HFFc6 (cell line): ENCODE measurements at regions not wholly inside any gene's neighbourhood (a gene's known extent, or its start where the extent isn't known, plus 50 kb on each side); places are given as distances from the start of the nearest gene placed in this dataset.

Source experiments
- DNase-seq: peaks from one replicate; pipeline ENCODE4 v3.0.0-alpha.2; 2018
- H3K27ac Mint-ChIP-seq: 2 replicates; pipeline ENCODE4 v1.8.0; 2020; ENCODE audit warnings: mild to moderate bottlenecking, mixed read lengths
- H3K27me3 Mint-ChIP-seq: 2 replicates; pipeline ENCODE4 v1.8.0; 2021; ENCODE audit warnings: mild to moderate bottlenecking, moderate library complexity, mixed read lengths; ENCODE audit not compliant: insufficient read depth
- H3K36me3 Mint-ChIP-seq: 2 replicates; pipeline ENCODE4 v1.8.0; 2021; ENCODE audit warnings: low read depth, mixed read lengths
- H3K4me1 Mint-ChIP-seq: 2 replicates; pipeline ENCODE4 v1.8.0; 2020; ENCODE audit warnings: low read depth, mixed read lengths
- H3K4me3 Mint-ChIP-seq: 2 replicates; pipeline ENCODE4 v1.8.0; 2020; ENCODE audit warnings: mild to moderate bottlenecking, moderate library complexity, mixed read lengths
- H3K9me3 Mint-ChIP-seq: 2 replicates; pipeline ENCODE4 v1.8.0; 2020; ENCODE audit warnings: mild to moderate bottlenecking, mixed read lengths
- CTCF ChIP-seq: fragments of 200-600 bp; sonication (generic); IDR thresholded peaks from 2 replicates; pipeline ENCODE4 v1.5.0; 2021; ENCODE audit warnings: antibody characterized with exemption, mild to moderate bottlenecking

DNA sequence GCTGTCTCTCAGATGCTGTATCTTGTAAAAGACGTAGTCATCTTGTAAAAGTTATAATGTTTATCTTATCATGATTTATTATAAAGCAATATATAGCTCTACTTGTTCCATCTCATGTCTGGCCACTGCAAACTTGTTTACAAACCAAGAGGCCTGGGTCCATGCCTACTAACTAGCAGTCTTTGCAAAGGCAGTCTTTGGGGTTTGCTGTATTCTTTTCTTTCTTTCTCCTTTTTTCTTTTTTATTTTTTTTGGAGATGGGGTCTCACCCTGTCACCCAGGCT is 272.6 kb downstream of the GATA3 start:
- Mint-ChIP-seq H3K4me1 (no peaks in the 10 kb centered on the region; the same call in 1 of the 2 replicates), H3K27me3 (peaks cover 3% of the 10 kb centered on the region), H3K27ac (no peak overlapping the region), H3K9me3 (peaks cover 11% of the 10 kb centered on the region; the same call in 1 of the 2 replicates), H3K36me3 (no peaks in the 10 kb centered on the region), H3K4me3 (no peak overlapping the region)
- no peak for DNase-seq
- TF ChIP-seq CTCF, result no peak

GRCh38 chr10:8331387-8331786 is 276.9 kb downstream of the GATA3 start:
- DNase-seq, result no peak
- TF ChIP-seq CTCF, result no peak
- no peak overlapping the region for H3K4me3 Mint-ChIP-seq
- no peak overlapping the region for H3K27ac Mint-ChIP-seq
- no peaks in the 10 kb centered on the region for H3K36me3 Mint-ChIP-seq
- H3K4me1 Mint-ChIP-seq, result no peaks in the 10 kb centered on the region; the same call in 1 of the 2 replicates
- peaks cover 5% of the 10 kb centered on the region; the same call in 1 of the 2 replicates for H3K9me3 Mint-ChIP-seq
- peaks cover 3% of the 10 kb centered on the region for H3K27me3 Mint-ChIP-seq

GRCh38 chr10:8331896-8332729 is 277.6 kb downstream of the GATA3 start:
- Mint-ChIP-seq H3K27ac (no peak overlapping the region), H3K9me3 (peaks cover 8% of the 10 kb centered on the region), H3K4me3 (peak overlapping the region; percentile 74), H3K36me3 (no peaks in the 10 kb centered on the region), H3K4me1 (no peaks in the 10 kb centered on the region; the same call in 1 of the 2 replicates), H3K27me3 (peaks cover 3% of the 10 kb centered on the region)
- TF ChIP-seq CTCF, result no peak
- DNase-seq, result no peak

- no peaks in the 10 kb centered on the region for H3K36me3 Mint-ChIP-seq
- TF ChIP-seq CTCF, result no peak
- no peak overlapping the region; the same call in 1 of the 2 replicates for H3K4me3 Mint-ChIP-seq
- peaks cover 3% of the 10 kb centered on the region for H3K27me3 Mint-ChIP-seq
- no peak for DNase-seq
- H3K27ac Mint-ChIP-seq, result no peak overlapping the region
- peaks cover 13% of the 10 kb centered on the region for H3K9me3 Mint-ChIP-seq
- no peaks in the 10 kb centered on the region; the same call in 1 of the 2 replicates for H3K4me1 Mint-ChIP-seq
These were observed 278.2 kb downstream of the GATA3 start for GRCh38 chr10:8332730-8333111.

DNA sequence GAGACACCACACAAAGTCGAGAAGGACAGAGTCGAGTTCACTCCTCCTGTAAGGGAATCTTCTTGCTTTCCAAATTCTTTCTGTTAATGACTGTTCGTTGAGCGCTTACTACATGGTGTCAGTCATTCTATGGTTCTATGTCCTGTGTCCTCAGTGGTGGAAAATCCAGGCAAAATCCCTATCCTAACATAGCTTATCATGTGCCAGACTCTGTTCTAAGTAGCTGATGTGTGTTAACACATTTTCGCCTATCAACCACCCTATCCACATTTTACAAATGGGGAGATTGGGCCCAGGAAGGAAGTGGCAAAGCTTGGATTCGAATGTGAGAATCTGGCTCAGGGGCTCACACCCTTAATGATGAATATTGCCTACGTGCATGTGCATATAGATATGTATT is 280.1 kb downstream of the GATA3 start:
- Mint-ChIP-seq H3K9me3 (peaks cover 13% of the 10 kb centered on the region), H3K27me3 (peaks cover 3% of the 10 kb centered on the region), H3K27ac (no peak overlapping the region)

More for the DNA sequence above, 280.1 kb downstream of the GATA3 start:
- DNase-seq, result no peak
- Mint-ChIP-seq H3K4me3 (no peak overlapping the region), H3K4me1 (no peaks in the 10 kb centered on the region; the same call in 1 of the 2 replicates), H3K36me3 (no peaks in the 10 kb centered on the region)
- TF ChIP-seq CTCF, result no peak
